Endodermal cell (in vitro differentiated cells): ENCODE measurements at regions not wholly inside any gene's neighbourhood (a gene's known extent, or its start where the extent isn't known, plus 50 kb on each side); places are given as distances from the start of the nearest gene placed in this dataset.

Experiments used
- DNase-seq: peaks from one replicate; pipeline ENCODE4 v3.0.0-alpha.2; 2017
- H3K27ac ChIP-seq: 2 replicates; pipeline ENCODE4 v1.5.1; 2013; ENCODE audit warnings: mild to moderate bottlenecking, low read depth, low read length, moderate library complexity
- H3K27me3 ChIP-seq: 2 replicates; pipeline ENCODE4 v1.6.1; 2013; ENCODE audit warnings: mild to moderate bottlenecking, low read length, moderate library complexity; ENCODE audit not compliant: insufficient read depth, control insufficient read depth, poor library complexity, severe bottlenecking
- H3K36me3 ChIP-seq: 2 replicates; pipeline ENCODE4 v1.7.0; 2013; ENCODE audit warnings: mild to moderate bottlenecking, low read length, moderate library complexity; ENCODE audit not compliant: control insufficient read depth, insufficient read depth
- H3K4me1 ChIP-seq: one replicate; pipeline ENCODE4 v1.7.0; 2013; ENCODE audit warnings: low read length; ENCODE audit not compliant: control insufficient read depth, insufficient read depth
- H3K4me3 ChIP-seq: 2 replicates; pipeline ENCODE4 v1.5.1; 2013; ENCODE audit warnings: mild to moderate bottlenecking, low read length, moderate library complexity
- H3K9ac ChIP-seq: 2 replicates; pipeline ENCODE4 v1.6.1; 2013; ENCODE audit warnings: mild to moderate bottlenecking, low read length, moderate library complexity; ENCODE audit not compliant: poor library complexity, severe bottlenecking; ENCODE audit errors: extremely low read depth
- H3K9me3 ChIP-seq: 2 replicates; pipeline ENCODE4 v1.6.1; 2013; ENCODE audit warnings: mild to moderate bottlenecking, low read length, moderate library complexity; ENCODE audit not compliant: control insufficient read depth
- H3K27ac Mint-ChIP-seq: 2 replicates; pipeline ENCODE4 v1.8.0; 2020; ENCODE audit warnings: mixed read lengths
- H3K27me3 Mint-ChIP-seq: 2 replicates; pipeline ENCODE4 v1.8.0; 2021; ENCODE audit warnings: mild to moderate bottlenecking, mixed read lengths; ENCODE audit not compliant: insufficient read depth
- H3K36me3 Mint-ChIP-seq: 2 replicates; pipeline ENCODE4 v1.8.0; 2020; ENCODE audit warnings: low read depth, mixed read lengths
- H3K4me1 Mint-ChIP-seq: 2 replicates; pipeline ENCODE4 v1.8.0; 2020; ENCODE audit warnings: mixed read lengths
- H3K4me3 Mint-ChIP-seq: 2 replicates; pipeline ENCODE4 v1.8.0; 2020; ENCODE audit warnings: mild to moderate bottlenecking, moderate library complexity, mixed read lengths
- H3K9me3 Mint-ChIP-seq: 2 replicates; pipeline ENCODE4 v1.8.0; 2020; ENCODE audit warnings: mild to moderate bottlenecking, mixed read lengths
- CTCF ChIP-seq: fragments of 200-600 bp; sonication (generic); conservative IDR thresholded peaks from 2 replicates; pipeline ENCODE4 v1.5.0; 2021; ENCODE audit warnings: antibody characterized with exemption, mild to moderate bottlenecking
- WGBS, 2 experiments: methylation state at CpG; one replicate each; pipeline versions ENCODE4 v1.1.5 to v1.1.7; 2013; ENCODE audit warnings: missing lambda C conversion rate in 2 of 2, mixed read lengths in 1 of 2; ENCODE audit not compliant: insufficient coverage in 1 of 2, insufficient read length in 1 of 2; 5-methylcytosine and 5-hydroxymethylcytosine counted together

- Mint-ChIP-seq H3K27ac (no peak overlapping the region), H3K27me3 (no peaks in the 10 kb centered on the region), H3K4me1 (peaks cover 3% of the 10 kb centered on the region), H3K9me3 (peaks cover 6% of the 10 kb centered on the region), H3K4me3 (no peak overlapping the region), H3K36me3 (no peaks in the 10 kb centered on the region)
- Histone ChIP-seq H3K27me3 (no peaks in the 10 kb centered on the region), H3K36me3 (no peaks in the 10 kb centered on the region), H3K9ac (no peak overlapping the region), H3K4me1 (no peaks in the 10 kb centered on the region), H3K9me3 (no peaks in the 10 kb centered on the region), H3K4me3 (no peak overlapping the region), H3K27ac (no peak overlapping the region)
- no peak for DNase-seq
- no peak for TF ChIP-seq CTCF
- 77 to 90% methylated on average over 2 of the region's 2 CpGs for WGBS, 2 experiments
These were observed 70.2 kb downstream of the BTG1 start for GRCh38 chr12:92075425-92075914.

GRCh38 chr12:92074889-92075288 is 70.8 kb downstream of the BTG1 start:
- H3K27ac Mint-ChIP-seq, result no peak overlapping the region
- WGBS, 2 experiments, result 96 to 100% methylated on average over 1 to 2 of the region's 2 CpGs
- Histone ChIP-seq H3K4me3 (no peak overlapping the region), H3K36me3 (no peaks in the 10 kb centered on the region), H3K4me1 (no peaks in the 10 kb centered on the region), H3K9me3 (no peaks in the 10 kb centered on the region), H3K9ac (no peak overlapping the region), H3K27ac (no peak overlapping the region), H3K27me3 (no peaks in the 10 kb centered on the region)
- peaks cover 9% of the 10 kb centered on the region for H3K4me1 Mint-ChIP-seq
- no peaks in the 10 kb centered on the region for H3K27me3 Mint-ChIP-seq
- no peaks in the 10 kb centered on the region for H3K36me3 Mint-ChIP-seq
- H3K4me3 Mint-ChIP-seq, result no peak overlapping the region
- no peak for TF ChIP-seq CTCF
- no peak for DNase-seq
- H3K9me3 Mint-ChIP-seq, result peaks cover 6% of the 10 kb centered on the region

- H3K27ac Mint-ChIP-seq, result no peak overlapping the region
- no peaks in the 10 kb centered on the region for H3K36me3 Mint-ChIP-seq
These were observed 72.6 kb downstream of the BTG1 start for GRCh38 chr12:92073094-92073493.

More at GRCh38 chr12:92073094-92073493, 72.6 kb downstream of the BTG1 start:
- Mint-ChIP-seq H3K4me3 (no peak overlapping the region), H3K27me3 (no peaks in the 10 kb centered on the region), H3K9me3 (peaks cover 6% of the 10 kb centered on the region), H3K4me1 (peaks cover 9% of the 10 kb centered on the region)
- no peaks in the 10 kb centered on the region for H3K4me1 ChIP-seq
- H3K36me3 ChIP-seq, result no peaks in the 10 kb centered on the region
- 95% methylated on average over 2 of the region's 2 CpGs; no CpG with 5 or more reads in 1 of the 2 experiments for WGBS, 2 experiments
- H3K4me3 ChIP-seq, result no peak overlapping the region
- no peak overlapping the region for H3K9ac ChIP-seq
- H3K27me3 ChIP-seq, result no peaks in the 10 kb centered on the region
- no peak overlapping the region for H3K27ac ChIP-seq
- TF ChIP-seq CTCF, result no peak
- no peak for DNase-seq
- no peaks in the 10 kb centered on the region for H3K9me3 ChIP-seq
